IMR-90 (cell line): ENCODE measurements at regions not wholly inside any gene's neighbourhood (a gene's known extent, or its start where the extent isn't known, plus 50 kb on each side); places are given as distances from the start of the nearest gene placed in this dataset.

Experiments used
- BHLHE40 ChIP-seq: fragments of 150-350 bp; IDR thresholded peaks from 2 replicates; pipeline ENCODE4 v1.6.1; 2016; ENCODE audit warnings: mild to moderate bottlenecking, low read depth, low read length
- CEBPB ChIP-seq: IDR thresholded peaks from 2 replicates; pipeline ENCODE4 v1.6.1; 2012; ENCODE audit warnings: low read depth, low read length, improper control_type of control experiment
- CHD1 ChIP-seq: IDR thresholded peaks from 2 replicates; pipeline ENCODE4 v1.6.1; 2012; ENCODE audit warnings: low read depth, low read length, improper control_type of control experiment
- MAFK ChIP-seq: IDR thresholded peaks from 2 replicates; pipeline ENCODE4 v1.6.1; 2012; ENCODE audit warnings: low read depth, low read length, improper control_type of control experiment
- MAZ ChIP-seq: IDR thresholded peaks from 2 replicates; pipeline ENCODE4 v1.6.1; 2012; ENCODE audit warnings: low read depth, mild to moderate bottlenecking, low read length, improper control_type of control experiment, moderate library complexity, borderline replicate concordance
- MXI1 ChIP-seq: IDR thresholded peaks from 2 replicates; pipeline ENCODE4 v1.6.1; 2012; ENCODE audit warnings: low read depth, mild to moderate bottlenecking, low read length, moderate library complexity, borderline replicate concordance
- POLR2A ChIP-seq: IDR thresholded peaks from 2 replicates; pipeline ENCODE4 v1.6.1; 2012; ENCODE audit warnings: mild to moderate bottlenecking, low read depth, low read length
- RAD21 ChIP-seq: IDR thresholded peaks from 2 replicates; pipeline ENCODE4 v1.6.1; 2012; ENCODE audit warnings: low read length, improper control_type of control experiment
- RCOR1 ChIP-seq: IDR thresholded peaks from 2 replicates; pipeline ENCODE4 v1.6.1; 2012; ENCODE audit warnings: mild to moderate bottlenecking, low read length, improper control_type of control experiment; ENCODE audit not compliant: insufficient replicate concordance
- RFX5 ChIP-seq: IDR thresholded peaks from 2 replicates; pipeline ENCODE4 v1.8.0; 2012; ENCODE audit warnings: low read depth, mild to moderate bottlenecking, low read length, moderate library complexity
- SMC3 ChIP-seq: fragments of 150-350 bp; IDR thresholded peaks from 2 replicates; pipeline ENCODE4 v1.6.1; 2016; ENCODE audit warnings: low read depth, mild to moderate bottlenecking, antibody characterized with exemption, low read length, moderate library complexity
- TF ChIP-seq, protein P1 (sequence below): conservative IDR thresholded peaks from 2 replicates; pipeline ENCODE4 v1.5.1; 2012; ENCODE audit warnings: mild to moderate bottlenecking, low read depth, low read length, improper control_type of control experiment
- TF ChIP-seq, protein P2 (sequence below): fragments of 150-350 bp; IDR thresholded peaks from 2 replicates; pipeline ENCODE4 v1.6.1; 2017; ENCODE audit warnings: mild to moderate bottlenecking, antibody characterized with exemption, low read length, low read depth

- TF ChIP-seq, protein P1, sequence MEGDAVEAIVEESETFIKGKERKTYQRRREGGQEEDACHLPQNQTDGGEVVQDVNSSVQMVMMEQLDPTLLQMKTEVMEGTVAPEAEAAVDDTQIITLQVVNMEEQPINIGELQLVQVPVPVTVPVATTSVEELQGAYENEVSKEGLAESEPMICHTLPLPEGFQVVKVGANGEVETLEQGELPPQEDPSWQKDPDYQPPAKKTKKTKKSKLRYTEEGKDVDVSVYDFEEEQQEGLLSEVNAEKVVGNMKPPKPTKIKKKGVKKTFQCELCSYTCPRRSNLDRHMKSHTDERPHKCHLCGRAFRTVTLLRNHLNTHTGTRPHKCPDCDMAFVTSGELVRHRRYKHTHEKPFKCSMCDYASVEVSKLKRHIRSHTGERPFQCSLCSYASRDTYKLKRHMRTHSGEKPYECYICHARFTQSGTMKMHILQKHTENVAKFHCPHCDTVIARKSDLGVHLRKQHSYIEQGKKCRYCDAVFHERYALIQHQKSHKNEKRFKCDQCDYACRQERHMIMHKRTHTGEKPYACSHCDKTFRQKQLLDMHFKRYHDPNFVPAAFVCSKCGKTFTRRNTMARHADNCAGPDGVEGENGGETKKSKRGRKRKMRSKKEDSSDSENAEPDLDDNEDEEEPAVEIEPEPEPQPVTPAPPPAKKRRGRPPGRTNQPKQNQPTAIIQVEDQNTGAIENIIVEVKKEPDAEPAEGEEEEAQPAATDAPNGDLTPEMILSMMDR: no peak
- TF ChIP-seq RAD21 (no peak), POLR2A (no peak), CEBPB (no peak), MXI1 (no peak), BHLHE40 (no peak), RFX5 (no peak), CHD1 (no peak), SMC3 (no peak), MAFK (no peak), RCOR1 (no peak), MAZ (no peak)
- TF ChIP-seq, protein P2, sequence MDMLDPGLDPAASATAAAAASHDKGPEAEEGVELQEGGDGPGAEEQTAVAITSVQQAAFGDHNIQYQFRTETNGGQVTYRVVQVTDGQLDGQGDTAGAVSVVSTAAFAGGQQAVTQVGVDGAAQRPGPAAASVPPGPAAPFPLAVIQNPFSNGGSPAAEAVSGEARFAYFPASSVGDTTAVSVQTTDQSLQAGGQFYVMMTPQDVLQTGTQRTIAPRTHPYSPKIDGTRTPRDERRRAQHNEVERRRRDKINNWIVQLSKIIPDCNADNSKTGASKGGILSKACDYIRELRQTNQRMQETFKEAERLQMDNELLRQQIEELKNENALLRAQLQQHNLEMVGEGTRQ: no peak
Observed at GRCh38 chr5:1945606-1946005, 62.9 kb upstream of the IRX4 start.
